GM19238 (cell line): ENCODE measurements at regions not wholly inside any gene's neighbourhood (a gene's known extent, or its start where the extent isn't known, plus 50 kb on each side); places are given as distances from the start of the nearest gene placed in this dataset.

Experiments used
- DNase-seq: peaks from one replicate; pipeline ENCODE4 v3.0.0; 2011; ENCODE audit warnings: low spot score; ENCODE audit not compliant: insufficient read length

GRCh38 chr9:134227451-134228411, 63.4 kb upstream of the RNU6ATAC start:
- no peak for DNase-seq

DNA sequence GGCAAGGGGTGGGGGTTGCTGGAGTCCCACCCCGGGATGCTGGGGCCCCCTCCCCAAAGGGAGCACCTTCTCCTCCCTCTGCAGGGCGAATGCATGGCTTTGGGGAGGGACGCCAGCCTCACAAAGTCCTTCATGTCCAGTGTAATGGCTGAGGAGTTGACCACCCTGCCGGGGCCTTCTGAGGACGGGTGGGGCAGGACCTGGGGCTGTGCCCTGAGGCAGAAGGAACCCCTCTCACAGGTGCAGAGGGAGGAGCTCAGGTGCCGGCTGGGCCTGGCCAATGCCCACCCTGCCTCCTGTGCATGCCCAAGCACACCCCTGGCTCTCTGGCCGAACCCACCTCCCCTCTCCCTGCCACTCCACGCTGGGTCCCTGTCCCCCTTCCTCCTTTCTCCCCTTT, 64.3 kb upstream of the RNU6ATAC start:
- DNase-seq = no peak

- no peak for DNase-seq
Measured at GRCh38 chr9:134229466-134230091, 65.2 kb upstream of the RNU6ATAC start.

GRCh38 chr9:134230092-134230941, 66.0 kb upstream of the RNU6ATAC start:
- no peak for DNase-seq

DNA sequence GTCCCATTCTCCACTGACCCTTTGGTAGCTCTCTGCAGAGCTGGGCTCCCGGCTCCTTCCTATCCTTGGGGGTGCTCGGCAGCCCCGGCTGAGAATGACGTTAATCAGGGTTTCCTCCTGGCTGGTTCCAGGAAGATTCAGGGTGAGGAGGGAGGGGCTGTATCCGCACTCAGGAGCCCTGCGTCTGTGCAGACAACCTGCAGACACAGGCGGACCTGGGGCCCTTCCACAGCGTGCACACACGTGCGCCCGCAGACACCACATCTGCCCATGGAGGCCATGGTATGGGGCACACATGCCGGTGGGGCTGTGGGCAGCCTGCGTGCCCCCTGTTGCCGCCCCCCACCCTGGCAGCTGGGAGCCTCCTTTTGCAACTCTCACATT, 66.6 kb upstream of the RNU6ATAC start:
- DNase-seq = no peak

GRCh38 chr9:134231330-134231745, 67.0 kb upstream of the RNU6ATAC start:
- no peak for DNase-seq

GRCh38 chr9:134231767-134232166, 67.4 kb upstream of the RNU6ATAC start:
- DNase-seq = no peak

- DNase-seq = no peak
Measured at GRCh38 chr9:134233022-134233421, 68.7 kb upstream of the RNU6ATAC start.

DNA sequence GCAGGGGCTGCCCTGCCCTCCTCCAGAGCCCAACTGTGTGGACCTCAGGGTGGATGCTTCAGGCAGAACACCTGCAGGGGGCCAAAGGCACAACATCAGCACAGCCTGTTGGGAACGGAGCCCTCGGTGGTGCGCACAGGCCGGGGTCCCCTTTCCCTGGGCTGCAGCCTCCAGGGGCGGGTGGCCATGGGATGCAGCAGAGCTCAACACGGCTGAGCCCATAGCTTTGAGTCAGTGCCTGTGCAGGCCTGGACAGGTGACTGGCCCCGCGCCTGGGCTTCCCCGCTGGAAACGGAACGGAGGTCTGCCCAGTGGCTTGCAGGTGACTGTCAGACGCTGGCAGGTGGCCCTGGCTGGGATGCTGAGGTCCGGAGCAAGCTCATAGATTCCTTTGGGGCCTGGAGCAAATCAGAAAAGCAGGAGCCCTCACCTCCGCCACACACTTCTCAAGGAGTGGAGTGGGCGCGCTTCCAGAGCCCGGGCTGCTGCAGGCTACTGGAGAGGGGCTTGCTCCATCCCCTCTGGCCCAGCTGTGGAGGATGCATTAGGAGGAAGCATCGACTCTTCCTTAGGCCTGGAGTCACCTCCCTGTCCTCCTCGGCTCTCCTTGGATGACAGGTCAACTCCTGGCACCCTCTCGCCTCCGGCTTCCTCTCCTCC, 69.8 kb upstream of the RNU6ATAC start:
- no peak for DNase-seq

DNA sequence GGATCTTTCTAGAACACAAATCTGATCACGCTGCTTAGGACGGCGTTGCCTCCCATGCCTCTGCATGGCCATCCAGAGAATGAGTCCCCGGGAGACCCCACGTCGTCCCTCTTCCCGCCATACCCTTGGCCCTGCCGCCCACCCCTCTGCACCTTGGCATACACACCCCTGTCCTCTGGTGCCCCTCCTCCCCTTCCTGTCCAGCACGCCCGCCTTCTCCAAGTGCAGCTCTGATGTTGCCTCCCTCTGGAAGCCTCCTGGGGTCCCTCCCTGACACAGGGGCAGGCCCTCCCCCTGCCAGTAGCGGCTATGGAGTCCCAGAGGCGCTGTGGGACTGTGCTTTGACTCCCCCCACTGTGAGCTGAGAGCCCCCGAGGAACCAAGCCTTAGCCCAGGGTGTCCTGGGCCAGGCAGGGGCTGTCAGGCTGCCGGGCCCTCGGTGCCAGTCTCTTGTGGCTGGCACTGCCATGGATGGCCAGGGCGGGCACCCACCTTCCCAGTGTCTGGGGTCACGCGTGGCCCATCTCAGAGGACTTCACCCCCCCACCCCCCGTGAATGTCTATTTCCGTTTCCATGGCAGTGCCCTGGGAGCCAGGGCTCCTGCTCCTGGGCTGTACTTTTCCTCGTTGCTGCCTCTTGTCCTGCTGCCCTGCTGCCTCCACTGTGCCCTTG, 70.5 kb upstream of the RNU6ATAC start:
- no peak for DNase-seq

GRCh38 chr9:134235366-134235765, 71.0 kb upstream of the RNU6ATAC start:
- DNase-seq = no peak

DNA sequence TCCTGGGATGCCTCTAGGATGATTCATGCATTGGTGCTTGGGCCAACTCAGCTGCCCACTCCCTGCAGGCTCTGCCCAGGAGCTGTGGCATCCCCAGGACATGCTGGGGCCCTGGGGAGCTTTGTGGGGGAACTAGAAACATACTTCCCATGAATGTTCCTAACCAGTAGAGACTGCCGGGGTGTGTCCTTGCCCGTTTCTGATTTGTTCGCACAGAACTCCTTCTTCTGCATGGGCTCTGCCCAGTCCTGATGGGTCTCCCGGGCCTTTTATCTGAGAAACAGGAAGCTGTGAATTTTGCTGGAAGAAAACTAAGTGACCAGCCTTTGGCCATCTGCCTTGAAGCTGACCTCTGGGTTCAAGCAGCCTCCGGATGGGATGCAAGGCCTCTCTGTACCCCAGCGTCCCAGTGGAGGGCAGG, 71.6 kb upstream of the RNU6ATAC start:
- DNase-seq = no peak

GRCh38 chr9:134236935-134237629, 72.7 kb upstream of the RNU6ATAC start:
- no peak for DNase-seq

- no peak for DNase-seq
Measured at GRCh38 chr9:134237630-134238265, 73.4 kb upstream of the RNU6ATAC start.

GRCh38 chr9:134239130-134239903, 75.0 kb upstream of the RNU6ATAC start:
- no peak for DNase-seq

DNA sequence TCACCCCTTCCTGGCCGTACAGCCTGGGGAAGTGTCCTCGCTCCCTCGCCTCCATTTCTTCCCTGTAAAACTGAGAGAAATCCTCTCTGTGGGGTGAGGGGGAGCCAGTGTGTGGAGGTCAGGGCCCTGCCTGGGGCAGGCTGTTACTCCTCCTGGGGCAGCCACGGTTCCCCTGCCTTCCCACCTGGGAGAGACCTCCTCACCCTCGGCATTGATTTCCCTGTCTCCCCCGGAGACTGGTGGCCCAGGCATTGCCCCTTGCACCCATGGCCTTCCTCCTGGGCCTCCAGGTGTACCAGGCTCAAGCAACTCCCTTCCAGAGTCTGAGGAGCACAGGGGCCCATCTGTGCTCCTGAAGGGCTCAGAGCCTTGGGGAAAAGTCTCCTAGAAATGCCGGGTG, 75.6 kb upstream of the RNU6ATAC start:
- DNase-seq = no peak

DNA sequence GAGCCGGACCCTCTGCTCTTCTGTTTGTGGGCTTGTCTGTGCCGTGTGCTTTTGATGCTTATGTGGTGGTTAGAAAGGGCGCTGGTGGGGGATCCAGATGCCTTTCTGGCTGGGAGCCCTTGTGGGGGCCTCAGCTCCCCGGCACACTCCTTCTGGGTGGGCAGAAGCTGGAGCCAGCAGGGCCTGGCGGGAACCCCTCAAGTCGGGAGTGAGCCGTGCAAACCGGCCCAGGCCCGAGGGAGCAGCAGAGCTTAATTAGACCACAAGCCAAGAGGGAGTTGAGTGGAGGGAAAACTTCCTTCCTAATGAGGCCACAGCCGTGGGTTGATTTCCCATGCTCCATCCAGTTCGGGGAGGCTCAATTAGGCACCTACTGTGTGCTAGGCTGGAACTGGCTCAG, 76.0 kb upstream of the RNU6ATAC start:
- no peak for DNase-seq

DNA sequence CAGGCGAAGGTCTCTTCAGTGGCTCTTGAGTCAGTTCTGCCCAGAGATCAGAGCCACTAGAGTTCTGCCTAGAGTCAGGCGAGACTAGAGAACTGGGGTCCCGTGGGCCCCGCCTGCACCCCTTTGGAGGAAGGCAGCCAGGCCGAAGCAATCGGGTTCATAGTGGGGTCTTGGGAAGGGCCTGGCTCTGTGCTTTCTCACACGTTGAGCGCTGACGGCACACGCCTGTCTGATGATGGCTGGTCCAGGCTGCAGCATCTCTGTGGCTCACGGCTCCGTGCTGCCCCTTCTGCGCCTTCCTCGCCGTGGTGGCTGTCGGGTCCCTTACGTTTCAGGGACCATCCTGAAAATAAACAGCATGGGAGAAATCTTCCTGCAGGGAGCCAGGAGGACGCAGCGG, 78.3 kb upstream of the RNU6ATAC start:
- DNase-seq = no peak
